Ureter (tissue), 1 donor: ENCODE measurements at regions not wholly inside any gene's neighbourhood (a gene's known extent, or its start where the extent isn't known, plus 50 kb on each side); places are given as distances from the start of the nearest gene placed in this dataset.

Experiments used
- DNase-seq: peaks from one replicate; pipeline ENCODE4 v3.0.0-alpha.2; 2020; ENCODE audit warnings: low spot score
- donor health status: DM: yes; HTN: yes; CAD: no.

- DNase-seq = no peak
Observed at GRCh38 chr9:79885093-79885857, 313.5 kb downstream of the TLE4 start.

GRCh38 chr9:79884546-79884945 lies 312.8 kb downstream of the TLE4 start:
- DNase-seq = no peak

- DNase-seq = no peak
Observed at GRCh38 chr9:79883073-79883645, 311.4 kb downstream of the TLE4 start.

DNA sequence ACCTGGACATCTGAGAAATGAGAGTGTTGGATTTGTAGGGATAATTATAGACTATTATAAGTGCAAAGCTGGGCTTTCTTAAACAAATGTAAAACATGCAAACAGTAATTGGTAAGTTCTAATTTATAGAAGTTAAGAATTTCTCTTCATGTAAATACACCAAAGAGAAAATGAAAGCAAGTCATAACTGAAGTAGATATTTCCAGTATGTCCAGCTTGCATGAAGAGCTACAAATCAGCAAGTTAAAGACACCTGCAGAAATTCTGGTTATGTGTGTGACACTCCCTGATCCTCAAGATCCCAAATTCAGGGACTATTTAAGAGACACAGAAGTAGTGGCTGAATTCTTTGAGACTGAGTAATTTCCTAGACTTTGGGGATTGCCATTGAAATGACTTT lies 308.9 kb downstream of the TLE4 start:
- DNase-seq = no peak

DNA sequence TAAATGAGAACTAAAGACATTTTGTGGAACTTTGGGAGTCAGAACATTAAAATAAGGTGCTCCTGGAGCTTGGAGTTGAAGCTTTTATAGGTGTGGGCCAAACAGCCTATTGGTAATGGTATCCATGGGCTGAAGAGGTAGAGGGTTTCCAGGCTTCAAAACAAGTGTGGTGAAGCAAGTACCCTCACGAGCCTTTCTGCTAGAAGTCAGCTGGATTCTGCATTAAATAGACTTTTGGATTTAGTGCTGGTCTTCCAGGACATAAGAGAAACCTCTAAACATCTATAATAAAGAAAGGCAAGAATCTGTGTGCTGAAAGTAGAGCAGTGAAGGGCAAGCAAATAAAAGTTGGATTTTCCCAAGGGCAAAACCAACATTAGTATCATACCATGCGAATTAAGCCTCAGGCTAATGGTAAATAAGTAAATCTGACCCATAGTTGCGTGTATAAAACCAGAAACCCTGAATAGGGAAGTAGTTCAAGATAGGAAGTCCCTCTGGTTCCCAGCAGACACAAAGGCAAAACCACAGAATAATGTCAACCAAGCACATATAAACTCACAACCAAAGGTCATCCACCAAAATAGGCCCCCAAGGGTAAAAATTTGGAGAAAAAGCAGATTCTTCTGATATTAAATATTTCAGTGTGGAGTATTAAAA lies 306.3 kb downstream of the TLE4 start:
- DNase-seq = no peak

DNA sequence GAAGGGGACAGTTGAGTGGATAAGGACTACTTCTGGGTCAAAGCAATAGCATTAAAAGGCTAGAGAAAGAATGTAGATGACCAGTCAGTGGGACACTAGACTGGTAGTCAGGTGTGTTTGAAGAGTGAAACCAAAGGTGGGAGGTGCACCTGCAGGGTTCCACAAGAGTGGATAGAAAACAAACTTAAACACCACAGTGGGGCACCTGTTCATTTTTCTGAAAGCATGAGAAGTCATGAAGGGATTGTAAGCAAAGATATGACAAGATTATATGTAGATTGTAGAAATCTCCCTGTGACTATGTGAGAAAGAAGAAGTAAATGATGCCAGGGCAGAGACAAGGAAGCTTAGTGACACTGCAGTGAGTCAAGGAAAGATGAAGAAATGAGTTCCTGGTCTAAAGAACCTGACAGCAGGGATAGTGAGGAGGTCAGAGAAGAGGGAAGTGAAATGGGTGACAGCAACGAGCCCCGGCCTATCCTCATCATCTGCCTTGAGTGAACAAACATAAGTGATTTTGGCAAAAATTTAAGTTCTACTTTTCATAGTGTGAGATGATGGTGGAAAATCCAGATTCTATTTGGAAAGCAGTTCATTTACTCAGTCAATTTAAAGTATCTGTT lies 296.9 kb downstream of the TLE4 start:
- DNase-seq = no peak

GRCh38 chr9:79862921-79863890 lies 291.4 kb downstream of the TLE4 start:
- DNase-seq = no peak

GRCh38 chr9:79858508-79858907 lies 286.7 kb downstream of the TLE4 start:
- DNase-seq = no peak

DNA sequence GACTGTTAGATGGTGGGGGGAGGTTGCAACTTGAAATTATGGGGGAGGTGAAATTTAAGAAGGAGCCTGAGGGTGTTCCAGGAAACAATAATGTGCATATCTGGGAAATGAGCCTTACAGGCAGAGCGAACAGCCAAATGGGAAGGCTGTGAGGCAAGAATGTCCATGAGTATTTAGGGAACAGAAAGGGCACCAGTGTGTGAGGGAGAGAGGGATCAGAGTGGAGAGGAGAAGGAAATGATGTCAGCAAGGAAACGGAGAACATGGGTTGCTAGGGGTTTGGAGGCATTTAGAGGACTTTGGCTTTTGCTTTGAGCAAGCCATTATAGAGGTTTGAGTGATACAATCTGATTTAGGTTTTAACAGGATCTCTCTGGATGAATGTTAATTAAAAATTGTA lies 285.4 kb downstream of the TLE4 start:
- DNase-seq = no peak

DNA sequence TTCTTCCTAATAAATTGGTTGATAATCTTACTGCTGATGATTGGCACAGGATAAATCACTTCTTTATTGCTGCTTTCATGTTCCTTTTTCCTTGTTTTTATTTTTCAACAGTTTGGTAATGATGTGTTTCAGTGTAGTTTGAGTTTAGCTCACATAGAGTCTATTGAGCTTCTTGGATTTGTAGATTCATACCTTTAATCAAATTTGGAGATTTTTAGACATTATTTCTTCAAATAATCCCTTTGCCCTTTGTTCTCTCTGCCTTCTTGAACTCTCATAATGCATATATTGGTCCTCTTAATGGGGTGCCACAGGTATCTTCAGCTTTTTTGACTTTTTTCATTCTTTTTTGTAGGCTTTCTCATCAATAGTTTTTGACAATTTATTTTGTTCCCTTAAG lies 275.3 kb downstream of the TLE4 start:
- DNase-seq = no peak

GRCh38 chr9:79829566-79830302 lies 258.0 kb downstream of the TLE4 start:
- DNase-seq = no peak

DNA sequence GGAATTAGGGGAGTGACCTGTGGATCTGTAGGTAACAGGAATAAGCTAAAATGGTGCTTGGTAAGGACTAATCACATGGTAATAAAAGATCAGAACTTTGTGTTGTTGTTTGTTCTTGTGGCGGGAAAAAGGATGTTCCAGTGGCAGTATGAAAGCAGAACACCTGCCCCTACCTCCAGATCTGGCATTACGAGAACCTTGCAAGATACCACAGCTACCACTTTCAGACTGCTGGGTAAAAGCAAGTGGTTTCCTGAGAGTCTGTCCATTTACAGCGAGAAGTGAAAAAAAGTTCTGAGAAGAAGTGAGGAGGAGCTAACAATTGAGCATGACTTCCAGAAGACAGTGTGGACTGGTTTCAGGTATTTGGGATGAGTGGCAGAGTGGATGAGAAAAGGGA lies 252.5 kb downstream of the TLE4 start:
- DNase-seq = no peak

GRCh38 chr9:79817438-79818004 lies 245.8 kb downstream of the TLE4 start:
- no peak for DNase-seq

DNA sequence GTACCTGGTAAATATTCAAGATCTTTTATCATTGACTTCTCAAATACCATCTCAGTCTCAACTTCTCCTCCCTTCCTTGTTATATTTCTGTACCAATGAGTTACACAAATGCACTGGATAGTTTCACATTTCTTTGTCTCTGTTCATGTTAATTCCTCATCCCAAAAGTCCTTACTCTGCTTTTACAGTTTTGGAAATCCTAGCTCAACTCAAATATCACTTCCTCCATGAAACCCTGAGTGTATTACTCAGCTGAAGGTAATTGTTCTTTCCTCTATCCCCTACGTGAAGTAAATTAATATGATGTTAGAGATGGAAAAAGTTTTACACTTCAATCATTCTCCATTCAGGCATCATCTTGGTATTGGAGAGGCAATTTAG lies 241.5 kb downstream of the TLE4 start:
- DNase-seq = no peak

DNA sequence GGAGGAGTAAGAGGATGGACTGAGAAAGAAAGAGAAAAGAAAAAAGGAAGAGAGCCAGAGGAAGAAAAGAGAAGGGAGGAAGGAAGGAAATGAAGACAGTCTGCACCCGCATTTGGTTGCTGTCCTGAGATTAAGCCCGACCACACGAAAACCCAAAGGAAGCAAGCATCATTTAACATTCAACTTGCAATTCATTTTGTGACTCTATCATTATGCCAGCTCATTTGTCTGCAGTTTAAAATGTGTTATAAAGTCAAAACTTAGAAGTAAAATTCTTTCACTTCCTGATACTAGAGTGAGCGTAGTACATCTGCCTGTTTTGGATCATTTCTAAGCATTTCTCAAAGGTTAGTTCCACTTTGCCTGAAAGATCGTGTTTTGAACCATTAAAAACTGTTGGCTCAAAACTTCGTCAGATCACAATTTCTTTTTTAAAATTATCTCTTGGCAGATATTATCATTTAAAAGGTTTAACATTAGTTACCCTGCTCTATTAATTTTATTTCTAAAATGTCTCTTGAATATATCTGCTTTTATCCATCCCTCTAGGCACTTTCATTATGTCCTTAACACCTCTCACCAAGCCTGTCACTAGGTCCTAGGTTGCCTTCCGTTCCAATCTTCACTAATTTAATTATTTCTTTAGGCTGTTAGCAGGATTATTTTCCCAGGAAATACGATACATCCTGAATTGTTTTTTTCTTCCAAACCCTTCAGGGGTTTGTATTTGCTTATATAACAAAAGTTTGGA lies 240.9 kb downstream of the TLE4 start:
- no peak for DNase-seq

GRCh38 chr9:79812099-79812498 lies 240.3 kb downstream of the TLE4 start:
- DNase-seq = no peak

DNA sequence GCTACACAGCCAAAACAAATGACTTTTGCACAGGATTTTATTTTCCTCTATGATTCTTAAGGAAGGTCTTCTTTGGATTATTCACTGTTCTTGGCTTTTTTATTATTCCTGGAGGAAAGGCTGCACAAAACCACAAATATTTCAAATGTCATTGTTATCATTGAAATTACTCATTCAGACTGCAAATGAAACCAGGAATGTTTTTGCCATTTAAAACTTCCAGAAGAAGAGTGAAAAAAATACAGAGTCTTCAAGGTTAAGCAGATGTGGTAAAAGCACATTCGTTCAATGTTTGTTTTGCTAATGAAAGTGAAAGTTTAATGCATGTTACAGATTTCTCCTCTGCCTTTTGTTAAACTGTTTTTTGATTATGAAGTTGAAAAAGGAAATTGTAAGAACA lies 238.2 kb downstream of the TLE4 start:
- DNase-seq = no peak

DNA sequence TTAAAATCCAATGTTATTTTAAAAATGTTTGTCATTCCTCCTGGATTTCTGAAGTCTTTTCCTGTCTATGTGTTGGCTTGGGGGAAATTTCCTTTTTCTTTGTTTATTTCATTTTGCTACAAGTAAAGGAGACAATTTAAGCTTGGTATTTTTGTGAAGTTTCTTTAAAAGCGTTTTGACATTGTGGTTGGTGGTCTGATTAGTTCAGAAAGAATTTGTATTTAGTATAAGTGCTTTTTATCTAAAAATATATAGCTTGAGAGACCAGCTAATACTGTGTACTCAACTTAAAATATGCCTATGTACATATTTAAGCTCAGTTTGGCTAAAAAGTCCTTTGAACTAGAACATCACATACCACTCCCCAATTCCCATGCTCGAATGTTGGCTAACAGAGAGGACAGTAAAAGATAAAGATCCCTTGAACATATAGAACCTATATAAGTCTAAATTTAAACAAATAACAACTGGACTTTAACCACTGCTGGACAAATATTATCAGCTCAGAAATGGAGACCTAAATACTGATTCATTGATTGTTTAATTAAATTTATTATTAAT lies 237.6 kb downstream of the TLE4 start:
- no peak for DNase-seq

DNA sequence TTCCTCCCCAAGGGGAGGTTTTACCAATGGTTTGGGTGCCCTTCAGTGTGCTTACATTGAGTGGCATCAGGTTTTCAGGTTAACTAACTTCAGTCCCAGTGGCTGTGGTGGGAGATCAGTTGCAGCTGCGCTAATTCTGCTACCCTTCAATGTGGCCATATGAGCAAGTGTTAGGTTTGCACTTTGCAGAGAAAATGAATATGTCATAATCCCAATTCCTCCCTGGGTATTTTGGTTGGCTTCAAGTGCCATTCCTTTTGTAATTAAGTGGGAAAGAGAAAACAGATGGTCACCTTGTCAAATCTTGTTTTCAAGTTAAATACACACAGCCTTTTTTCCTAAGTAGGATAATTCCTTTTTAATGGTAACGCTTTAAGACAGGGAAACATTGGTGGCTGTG lies 236.2 kb downstream of the TLE4 start:
- DNase-seq = no peak

- no peak for DNase-seq
Observed at GRCh38 chr9:79806086-79806485, 234.3 kb downstream of the TLE4 start.
